ENCODE measurements at regions not wholly inside any gene's neighbourhood (a gene's known extent, or its start where the extent isn't known, plus 50 kb on each side); places are given as distances from the start of the nearest gene placed in this dataset.

GRCh38 chr11:80350541-80350940 is 909.7 kb upstream of the TENM4 start:
- DNase-seq (peak; percentile 15), ATAC-seq (no peak)
- BruUV-seq (replicated peaks): no TSS peak
- POLR2A ChIA-PET (ENCODE audit: unreplicated experiment): no interaction called here
- Histone ChIP-seq H3K4me2 (ENCODE audit: low read length) (no peak overlapping the region), H2AFZ (ENCODE audit: low read length) (no peak overlapping the region), H3K4me1 (ENCODE audit: insufficient read depth, low read length) (no peaks in the 10 kb centered on the region), H3F3A (ENCODE audit: low read length, unreplicated experiment) (no peaks in the 10 kb centered on the region), H3K9me2 (replicated peaks; ENCODE audit: low read length) (no peaks in the 10 kb centered on the region), H3K9me3 (ENCODE audit: low read length) (peaks cover 3% of the 10 kb centered on the region; the same call in 1 of the 2 replicates), H3K79me2 (ENCODE audit: low read length) (no peaks in the 10 kb centered on the region), H4K20me1 (ENCODE audit: low read length) (no peaks in the 10 kb centered on the region), H3K9ac (ENCODE audit: low read length) (no peak overlapping the region), H3K27ac (ENCODE audit: low read length) (no peak overlapping the region), H3K36me3 (ENCODE audit: low read depth, low read length) (no peaks in the 10 kb centered on the region), H3K4me3 (ENCODE audit: low read length) (no peak overlapping the region), H3K27me3 (ENCODE audit: low read length) (no peaks in the 10 kb centered on the region)
- CTCF ChIA-PET: no interaction called here
- intact Hi-C loops (cut with micrococcal nuclease): no loop called here
- TF ChIP-seq EZH2phosphoT487 (IDR thresholded peaks at IDR 0.05; ENCODE audit: borderline replicate concordance, low read length): no peak
- TF ChIP-seq, protein P1, sequence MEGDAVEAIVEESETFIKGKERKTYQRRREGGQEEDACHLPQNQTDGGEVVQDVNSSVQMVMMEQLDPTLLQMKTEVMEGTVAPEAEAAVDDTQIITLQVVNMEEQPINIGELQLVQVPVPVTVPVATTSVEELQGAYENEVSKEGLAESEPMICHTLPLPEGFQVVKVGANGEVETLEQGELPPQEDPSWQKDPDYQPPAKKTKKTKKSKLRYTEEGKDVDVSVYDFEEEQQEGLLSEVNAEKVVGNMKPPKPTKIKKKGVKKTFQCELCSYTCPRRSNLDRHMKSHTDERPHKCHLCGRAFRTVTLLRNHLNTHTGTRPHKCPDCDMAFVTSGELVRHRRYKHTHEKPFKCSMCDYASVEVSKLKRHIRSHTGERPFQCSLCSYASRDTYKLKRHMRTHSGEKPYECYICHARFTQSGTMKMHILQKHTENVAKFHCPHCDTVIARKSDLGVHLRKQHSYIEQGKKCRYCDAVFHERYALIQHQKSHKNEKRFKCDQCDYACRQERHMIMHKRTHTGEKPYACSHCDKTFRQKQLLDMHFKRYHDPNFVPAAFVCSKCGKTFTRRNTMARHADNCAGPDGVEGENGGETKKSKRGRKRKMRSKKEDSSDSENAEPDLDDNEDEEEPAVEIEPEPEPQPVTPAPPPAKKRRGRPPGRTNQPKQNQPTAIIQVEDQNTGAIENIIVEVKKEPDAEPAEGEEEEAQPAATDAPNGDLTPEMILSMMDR (conservative IDR thresholded peaks at IDR 0.05; ENCODE audit: low read depth, low read length): no peak
- TF ChIP-seq EZH2 (IDR thresholded peaks at IDR 0.05; ENCODE audit: low read length, unreplicated experiment): no peak

DNA sequence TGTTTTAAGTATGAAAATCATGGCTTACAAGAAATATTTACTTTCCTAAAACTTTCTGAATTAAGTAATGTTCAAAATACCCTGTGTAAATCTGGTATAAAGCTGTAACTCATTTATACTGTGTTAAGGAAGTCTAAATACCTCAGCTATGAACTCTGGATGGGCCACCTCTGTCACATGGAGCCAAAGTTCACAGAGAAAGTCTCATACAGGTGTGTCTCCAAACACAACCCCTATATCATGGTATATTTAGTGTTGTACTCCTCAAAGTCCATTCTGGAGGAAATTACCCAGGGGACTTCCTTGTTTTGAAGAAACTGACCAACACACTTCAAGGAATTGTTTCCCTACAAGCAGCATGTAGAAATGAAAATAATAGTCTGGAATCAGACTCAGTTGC is 909.2 kb upstream of the TENM4 start:
- ChIA-PET CTCF (no interaction called here), POLR2A (ENCODE audit: unreplicated experiment) (no interaction called here)
- no peak overlapping the region for H3K27ac ChIP-seq (ENCODE audit: low read length)
- TF ChIP-seq EZH2phosphoT487 (IDR thresholded peaks at IDR 0.05; ENCODE audit: borderline replicate concordance, low read length) (no peak), EZH2 (IDR thresholded peaks at IDR 0.05; ENCODE audit: low read length, unreplicated experiment) (no peak)
- TF ChIP-seq, protein P1 (conservative IDR thresholded peaks at IDR 0.05; ENCODE audit: low read depth, low read length): no peak
- no peaks in the 10 kb centered on the region for H3K9me2 ChIP-seq (replicated peaks; ENCODE audit: low read length)
- no peaks in the 10 kb centered on the region for H3K4me1 ChIP-seq (ENCODE audit: insufficient read depth, low read length)
- no peak overlapping the region for H3K4me3 ChIP-seq (ENCODE audit: low read length)
- ATAC-seq (no peak), DNase-seq (no peak)
- H3K9me3 ChIP-seq (ENCODE audit: low read length): peaks cover 3% of the 10 kb centered on the region; the same call in 1 of the 2 replicates
- H3K9ac ChIP-seq (ENCODE audit: low read length): no peak overlapping the region
- no peaks in the 10 kb centered on the region for H4K20me1 ChIP-seq (ENCODE audit: low read length)
- BruUV-seq (replicated peaks): no TSS peak
- H3K79me2 ChIP-seq (ENCODE audit: low read length): no peaks in the 10 kb centered on the region
- H3K36me3 ChIP-seq (ENCODE audit: low read depth, low read length): no peaks in the 10 kb centered on the region
- no peak overlapping the region for H3K4me2 ChIP-seq (ENCODE audit: low read length)
- no peak overlapping the region for H2AFZ ChIP-seq (ENCODE audit: low read length)
- H3F3A ChIP-seq (ENCODE audit: low read length, unreplicated experiment): no peaks in the 10 kb centered on the region
- intact Hi-C loops (cut with micrococcal nuclease): no loop called here
- H3K27me3 ChIP-seq (ENCODE audit: low read length): no peaks in the 10 kb centered on the region

- H3K4me3 ChIP-seq (ENCODE audit: low read length): no peak overlapping the region
- no peak overlapping the region for H2AFZ ChIP-seq (ENCODE audit: low read length)
- H3K9me3 ChIP-seq (ENCODE audit: low read length): no peaks in the 10 kb centered on the region
- CTCF ChIA-PET: no interaction called here
- no peaks in the 10 kb centered on the region for H3K9me2 ChIP-seq (replicated peaks; ENCODE audit: low read length)
- H3K79me2 ChIP-seq (ENCODE audit: low read length): no peaks in the 10 kb centered on the region
- H3K9ac ChIP-seq (ENCODE audit: low read length): no peak overlapping the region
- H3K27me3 ChIP-seq (ENCODE audit: low read length): no peaks in the 10 kb centered on the region
- BruUV-seq (replicated peaks): no TSS peak
- H4K20me1 ChIP-seq (ENCODE audit: low read length): no peaks in the 10 kb centered on the region
- H3K4me1 ChIP-seq (ENCODE audit: insufficient read depth, low read length): no peaks in the 10 kb centered on the region
- H3K36me3 ChIP-seq (ENCODE audit: low read depth, low read length): no peaks in the 10 kb centered on the region
- intact Hi-C loops (cut with micrococcal nuclease): no loop called here
- no peak overlapping the region for H3K27ac ChIP-seq (ENCODE audit: low read length)
- H3K4me2 ChIP-seq (ENCODE audit: low read length): no peak overlapping the region
- no peaks in the 10 kb centered on the region for H3F3A ChIP-seq (ENCODE audit: low read length, unreplicated experiment)
- TF ChIP-seq, protein P1 (conservative IDR thresholded peaks at IDR 0.05; ENCODE audit: low read depth, low read length): no peak
- TF ChIP-seq EZH2phosphoT487 (IDR thresholded peaks at IDR 0.05; ENCODE audit: borderline replicate concordance, low read length): no peak
- TF ChIP-seq EZH2 (IDR thresholded peaks at IDR 0.05; ENCODE audit: low read length, unreplicated experiment): no peak
- no peak for ATAC-seq
- no peak for DNase-seq
- POLR2A ChIA-PET (ENCODE audit: unreplicated experiment): no interaction called here
Observed at GRCh38 chr11:80346353-80347059, 905.7 kb upstream of the TENM4 start.

All from PC-3 (cell line).